Stimulated activated naive B cell treated with anti-CD40 and anti-IgM and Interleukin-4, amounts not matched to agents 10 μg/mL and 1 μg/mL and 100 μg/mL, for 72 hours (primary cell): ENCODE measurements at regions not wholly inside any gene's neighbourhood (a gene's known extent, or its start where the extent isn't known, plus 50 kb on each side); places are given as distances from the start of the nearest gene placed in this dataset.

Source experiments
- ATAC-seq, 2 donors: fragments of 150-1000 bp; cut with Tn5 transposase; replicated peaks; 2 replicates each; pipeline ENCODE4 v1.10.0; 2021; ENCODE audit warnings: moderate library complexity in 1 of 2
- DNase-seq: peaks from one replicate; pipeline ENCODE4 v3.0.0; 2021
- H3K27ac Mint-ChIP-seq: one replicate; pipeline ENCODE4 v1.8.0; 2022; ENCODE audit warnings: mild to moderate bottlenecking, mixed read lengths
- H3K27me3 Mint-ChIP-seq, 2 donors: one replicate each; pipeline ENCODE4 v1.8.0; 2022; ENCODE audit warnings: mixed read lengths in 2 of 2
- H3K36me3 Mint-ChIP-seq, 2 donors: one replicate each; pipeline ENCODE4 v1.8.0; 2022; ENCODE audit warnings: mixed read lengths in 2 of 2, mild to moderate bottlenecking in 1 of 2
- H3K4me1 Mint-ChIP-seq, 2 donors: one replicate each; pipeline ENCODE4 v1.8.0; 2022; ENCODE audit warnings: mixed read lengths in 2 of 2, mild to moderate bottlenecking in 1 of 2
- H3K4me3 Mint-ChIP-seq, 2 donors: one replicate each; pipeline ENCODE4 v1.8.0; 2022; ENCODE audit warnings: mild to moderate bottlenecking in 2 of 2, mixed read lengths in 2 of 2, moderate library complexity in 1 of 2
- H3K9me3 Mint-ChIP-seq, 2 donors: one replicate each; pipeline ENCODE4 v1.8.0; 2022; ENCODE audit warnings: mixed read lengths in 2 of 2, mild to moderate bottlenecking in 1 of 2

GRCh38 chr5:106875591-106876297 lies 795.0 kb downstream of the EFNA5 start:
- peaks cover 5 to 7% of the 10 kb centered on the region in 2 donors for H3K9me3 Mint-ChIP-seq
- ATAC-seq, result peak in 1 of 2 donors; percentile 21
- H3K4me3 Mint-ChIP-seq, result no peak overlapping the region
- H3K4me1 Mint-ChIP-seq, result no peaks in the 10 kb centered on the region
- H3K27me3 Mint-ChIP-seq, result no peaks in the 10 kb centered on the region
- no peak for DNase-seq
- no peak overlapping the region for H3K27ac Mint-ChIP-seq
- H3K36me3 Mint-ChIP-seq, result no peaks in the 10 kb centered on the region

DNA sequence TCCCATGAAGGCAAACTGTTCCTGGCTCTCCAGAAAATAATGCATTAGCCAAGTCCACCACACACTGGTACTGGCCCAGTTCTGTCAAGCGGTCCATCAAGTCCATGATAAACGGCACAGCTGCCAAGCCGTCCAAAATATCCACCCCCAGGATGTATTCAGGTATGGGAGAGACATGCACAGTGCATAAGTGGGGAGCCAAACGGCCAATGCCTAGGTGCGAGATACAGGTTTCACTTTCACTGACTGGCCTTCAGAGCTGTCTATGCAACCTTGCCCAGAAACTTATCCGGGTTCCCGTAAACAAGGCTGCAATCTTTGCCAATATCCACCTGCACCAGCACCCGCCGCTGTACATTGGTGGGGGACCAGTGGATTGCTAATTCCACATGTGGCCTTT lies 795.8 kb downstream of the EFNA5 start:
- Mint-ChIP-seq H3K4me1 (no peaks in the 10 kb centered on the region), H3K27ac (no peak overlapping the region), H3K4me3 (no peak overlapping the region), H3K27me3 (no peaks in the 10 kb centered on the region), H3K9me3 (peaks cover 5 to 7% of the 10 kb centered on the region in 2 donors), H3K36me3 (no peaks in the 10 kb centered on the region)
- DNase-seq (no peak), ATAC-seq (no peak)

GRCh38 chr5:106874531-106874930 lies 796.2 kb downstream of the EFNA5 start:
- Mint-ChIP-seq H3K4me3 (no peak overlapping the region), H3K4me1 (no peaks in the 10 kb centered on the region), H3K27me3 (no peaks in the 10 kb centered on the region), H3K9me3 (peaks cover 5 to 7% of the 10 kb centered on the region in 2 donors), H3K27ac (no peak overlapping the region), H3K36me3 (no peaks in the 10 kb centered on the region)
- DNase-seq (no peak), ATAC-seq (no peak)

- peaks cover 5 to 7% of the 10 kb centered on the region in 2 donors for H3K9me3 Mint-ChIP-seq
- H3K27ac Mint-ChIP-seq, result no peak overlapping the region
- no peaks in the 10 kb centered on the region for H3K4me1 Mint-ChIP-seq
- ATAC-seq (no peak), DNase-seq (no peak)
- H3K27me3 Mint-ChIP-seq, result no peaks in the 10 kb centered on the region
- H3K36me3 Mint-ChIP-seq, result no peaks in the 10 kb centered on the region
- H3K4me3 Mint-ChIP-seq, result no peak overlapping the region
Observed at GRCh38 chr5:106873568-106873967, 797.2 kb downstream of the EFNA5 start.

DNA sequence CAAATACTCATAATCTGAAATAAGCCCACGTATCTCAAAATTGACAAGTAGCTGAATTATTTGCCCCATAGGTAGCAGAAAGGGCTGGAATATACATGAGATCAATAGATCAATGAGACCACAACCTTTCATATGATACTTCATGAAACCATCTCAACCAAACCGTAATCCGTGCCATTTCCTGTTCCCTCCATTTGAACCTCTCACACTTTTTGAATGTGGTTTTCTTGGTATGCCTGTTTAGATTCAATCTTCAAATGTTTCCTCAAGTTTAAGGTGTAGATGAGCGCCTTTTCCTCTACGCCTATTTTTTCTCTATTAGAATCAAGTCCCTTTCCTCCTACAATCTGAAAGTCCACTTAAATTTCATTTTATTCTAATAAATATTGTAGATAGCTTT lies 805.5 kb downstream of the EFNA5 start:
- DNase-seq, result no peak
- no peak for ATAC-seq
- no peaks in the 10 kb centered on the region for H3K4me1 Mint-ChIP-seq
- no peak overlapping the region for H3K4me3 Mint-ChIP-seq
- H3K27ac Mint-ChIP-seq, result no peak overlapping the region
- no peaks in the 10 kb centered on the region for H3K9me3 Mint-ChIP-seq
- H3K36me3 Mint-ChIP-seq, result no peaks in the 10 kb centered on the region
- no peaks in the 10 kb centered on the region for H3K27me3 Mint-ChIP-seq

GRCh38 chr5:106862450-106863193 lies 808.1 kb downstream of the EFNA5 start:
- no peaks in the 10 kb centered on the region for H3K4me1 Mint-ChIP-seq
- H3K9me3 Mint-ChIP-seq, result no peaks in the 10 kb centered on the region
- no peak overlapping the region for H3K27ac Mint-ChIP-seq
- H3K27me3 Mint-ChIP-seq, result no peaks in the 10 kb centered on the region
- DNase-seq (no peak), ATAC-seq (peak; percentile 41 to 52)
- no peaks in the 10 kb centered on the region for H3K36me3 Mint-ChIP-seq
- H3K4me3 Mint-ChIP-seq, result no peak overlapping the region

GRCh38 chr5:106860398-106861044 lies 810.2 kb downstream of the EFNA5 start:
- ATAC-seq, result no peak
- no peak overlapping the region for H3K4me3 Mint-ChIP-seq
- H3K9me3 Mint-ChIP-seq, result no peaks in the 10 kb centered on the region
- no peak for DNase-seq
- H3K27ac Mint-ChIP-seq, result no peak overlapping the region
- no peaks in the 10 kb centered on the region for H3K36me3 Mint-ChIP-seq
- no peaks in the 10 kb centered on the region for H3K27me3 Mint-ChIP-seq
- no peaks in the 10 kb centered on the region for H3K4me1 Mint-ChIP-seq

GRCh38 chr5:106858616-106859015 lies 812.1 kb downstream of the EFNA5 start:
- Mint-ChIP-seq H3K4me1 (no peaks in the 10 kb centered on the region), H3K27me3 (no peaks in the 10 kb centered on the region), H3K4me3 (no peak overlapping the region), H3K9me3 (no peaks in the 10 kb centered on the region), H3K27ac (no peak overlapping the region), H3K36me3 (no peaks in the 10 kb centered on the region)
- no peak for DNase-seq
- no peak for ATAC-seq

- no peaks in the 10 kb centered on the region for H3K36me3 Mint-ChIP-seq
- DNase-seq, result no peak
- no peaks in the 10 kb centered on the region for H3K27me3 Mint-ChIP-seq
- H3K4me3 Mint-ChIP-seq, result no peak overlapping the region
- H3K9me3 Mint-ChIP-seq, result no peaks in the 10 kb centered on the region
- H3K4me1 Mint-ChIP-seq, result no peaks in the 10 kb centered on the region
- no peak overlapping the region for H3K27ac Mint-ChIP-seq
- ATAC-seq, result no peak
Observed at GRCh38 chr5:106854922-106855321, 815.8 kb downstream of the EFNA5 start.

- DNase-seq, result no peak
- no peak overlapping the region for H3K4me3 Mint-ChIP-seq
- H3K4me1 Mint-ChIP-seq, result no peaks in the 10 kb centered on the region
- no peaks in the 10 kb centered on the region for H3K9me3 Mint-ChIP-seq
- ATAC-seq, result no peak
- no peaks in the 10 kb centered on the region for H3K27me3 Mint-ChIP-seq
- no peak overlapping the region for H3K27ac Mint-ChIP-seq
- H3K36me3 Mint-ChIP-seq, result no peaks in the 10 kb centered on the region
Observed at GRCh38 chr5:106854105-106854687, 816.5 kb downstream of the EFNA5 start.

DNA sequence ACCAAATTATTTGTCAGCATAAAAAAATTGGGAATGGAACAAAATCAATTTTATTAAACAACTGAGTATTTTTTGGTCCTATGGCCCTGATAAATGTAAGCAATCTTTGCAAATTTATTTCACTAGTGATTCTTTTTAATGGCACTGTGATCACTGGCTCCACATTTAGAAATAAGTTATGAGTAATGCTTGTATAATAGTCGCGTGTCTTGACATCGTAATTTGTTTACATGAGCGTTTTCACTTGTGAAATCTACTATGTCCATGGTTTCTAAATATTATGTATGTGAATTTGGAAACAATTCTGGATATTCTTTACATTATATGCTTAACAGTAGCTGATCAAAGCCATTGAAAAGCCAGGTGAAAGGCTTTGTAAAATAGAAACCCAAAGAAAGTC lies 817.5 kb downstream of the EFNA5 start:
- no peaks in the 10 kb centered on the region for H3K9me3 Mint-ChIP-seq
- no peak for DNase-seq
- ATAC-seq, result no peak
- no peaks in the 10 kb centered on the region for H3K36me3 Mint-ChIP-seq
- H3K27me3 Mint-ChIP-seq, result no peaks in the 10 kb centered on the region
- H3K4me1 Mint-ChIP-seq, result no peaks in the 10 kb centered on the region
- H3K4me3 Mint-ChIP-seq, result no peak overlapping the region
- no peak overlapping the region for H3K27ac Mint-ChIP-seq

GRCh38 chr5:106849266-106849665 lies 821.5 kb downstream of the EFNA5 start:
- Mint-ChIP-seq H3K9me3 (no peaks in the 10 kb centered on the region), H3K4me3 (no peak overlapping the region), H3K27me3 (no peaks in the 10 kb centered on the region), H3K4me1 (no peaks in the 10 kb centered on the region), H3K27ac (no peak overlapping the region), H3K36me3 (no peaks in the 10 kb centered on the region)
- DNase-seq (no peak), ATAC-seq (no peak)

DNA sequence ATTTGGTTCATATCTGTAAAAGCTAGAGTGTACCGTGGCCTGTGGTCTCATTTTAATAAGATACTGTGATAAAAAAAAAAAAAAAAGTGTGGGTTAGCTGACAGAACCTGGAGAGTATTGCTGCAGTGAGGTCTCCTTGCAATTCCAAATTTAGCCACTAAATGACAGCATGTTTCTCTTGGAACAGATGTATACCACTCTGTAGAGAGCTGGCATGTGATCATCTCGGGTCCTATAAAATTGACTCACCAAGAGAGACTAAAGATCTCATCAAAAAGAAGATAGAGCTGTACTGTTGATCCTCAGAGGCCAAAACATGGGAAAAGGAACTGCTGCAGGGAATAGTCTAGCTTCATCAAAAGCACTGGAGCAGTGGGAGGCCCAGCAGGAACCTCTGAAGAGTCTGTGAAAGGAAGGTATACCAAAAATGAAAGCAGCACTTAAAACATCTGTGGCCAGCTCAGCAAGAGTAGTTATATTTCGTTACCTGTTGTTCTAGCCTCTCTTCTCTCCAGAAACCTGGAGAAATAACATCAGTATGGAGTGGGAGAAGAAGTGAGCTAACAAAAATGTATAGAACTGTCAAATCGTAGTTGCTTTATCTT lies 826.8 kb downstream of the EFNA5 start:
- ATAC-seq (peak; percentile 29 to 62), DNase-seq (no peak)
- H3K4me3 Mint-ChIP-seq, result no peak overlapping the region
- no peak overlapping the region for H3K27ac Mint-ChIP-seq
- H3K36me3 Mint-ChIP-seq, result no peaks in the 10 kb centered on the region
- H3K4me1 Mint-ChIP-seq, result no peaks in the 10 kb centered on the region
- H3K9me3 Mint-ChIP-seq, result no peaks in the 10 kb centered on the region
- no peaks in the 10 kb centered on the region for H3K27me3 Mint-ChIP-seq

- ATAC-seq (no peak), DNase-seq (no peak)
- H3K9me3 Mint-ChIP-seq, result peaks cover 3 to 4% of the 10 kb centered on the region in 2 donors
- no peaks in the 10 kb centered on the region for H3K4me1 Mint-ChIP-seq
- H3K36me3 Mint-ChIP-seq, result no peaks in the 10 kb centered on the region
- H3K4me3 Mint-ChIP-seq, result no peak overlapping the region
- no peaks in the 10 kb centered on the region for H3K27me3 Mint-ChIP-seq
- H3K27ac Mint-ChIP-seq, result no peak overlapping the region
Observed at GRCh38 chr5:106833517-106833916, 837.2 kb downstream of the EFNA5 start.
